ENCODE measurements at regions not wholly inside any gene's neighbourhood (a gene's known extent, or its start where the extent isn't known, plus 50 kb on each side); places are given as distances from the start of the nearest gene placed in this dataset.

DNA sequence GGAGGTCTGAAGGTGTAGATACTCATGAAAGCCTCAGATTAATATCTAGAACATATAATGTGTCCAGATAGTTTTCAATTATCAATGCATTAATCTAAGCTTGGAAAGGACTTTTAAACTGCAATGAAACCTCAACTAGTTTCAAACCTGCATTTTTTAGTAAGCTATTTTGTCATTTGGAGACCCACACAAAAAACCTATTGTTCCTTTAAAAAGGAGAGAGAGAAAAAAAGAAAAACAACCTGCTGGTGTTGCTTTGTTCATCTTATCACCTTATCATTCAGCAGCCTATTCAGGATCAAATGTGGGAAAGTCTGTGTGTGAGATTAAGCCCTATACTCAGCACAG lies 215.7 kb upstream of the PLEKHG7 start:
- no peak for DNase-seq
- peaks cover 12 to 16% of the 10 kb centered on the region in 2 donors for H3K36me3 Mint-ChIP-seq
- H3K27me3 Mint-ChIP-seq = no peaks in the 10 kb centered on the region
- H3K9me3 Mint-ChIP-seq = peaks cover 5 to 9% of the 10 kb centered on the region in 2 donors
- H3K27ac Mint-ChIP-seq = peak overlapping the region; percentile 73
- H3K4me1 Mint-ChIP-seq = peaks cover 38 to 61% of the 10 kb centered on the region in 2 donors
- ATAC-seq (replicated peaks) = no peak
- H3K4me3 Mint-ChIP-seq = peak overlapping the region in 1 of 2 donors; percentile 3

DNA sequence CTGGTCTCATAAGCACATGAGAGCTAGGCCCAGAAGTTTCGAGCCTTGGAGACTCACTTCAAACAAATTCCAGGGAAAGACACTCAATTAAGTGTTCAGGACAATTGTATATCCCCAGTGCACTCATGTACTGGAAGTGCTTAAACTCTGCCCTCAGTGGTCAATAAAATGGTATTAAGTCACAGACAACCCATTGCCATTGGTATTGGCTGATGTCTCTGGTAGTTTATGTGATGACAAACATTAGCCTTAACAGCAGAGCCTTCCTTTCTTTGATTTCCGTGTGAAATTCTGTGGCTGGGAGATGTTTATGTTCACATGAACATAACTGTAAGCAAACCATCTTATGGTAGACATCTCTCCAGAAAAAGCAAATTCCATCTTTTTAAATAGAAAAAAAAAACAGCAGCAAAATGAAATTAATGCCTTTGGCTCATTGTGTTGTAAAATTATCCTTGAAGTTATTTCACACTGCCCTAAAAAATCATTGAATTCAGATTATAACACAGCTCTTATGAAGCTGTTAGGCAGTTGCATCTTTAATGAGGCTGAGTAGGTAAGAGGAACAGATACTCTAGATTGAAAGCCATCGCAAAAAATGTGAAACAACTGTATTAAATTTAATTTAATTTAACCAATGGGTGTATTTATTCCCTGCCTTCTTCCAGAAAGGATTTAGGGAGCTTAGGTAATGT lies 216.2 kb upstream of the PLEKHG7 start:
- H3K27ac Mint-ChIP-seq = peak overlapping the region; percentile 47
- no peaks in the 10 kb centered on the region for H3K27me3 Mint-ChIP-seq
- H3K4me1 Mint-ChIP-seq = peaks cover 33 to 56% of the 10 kb centered on the region in 2 donors
- ATAC-seq (replicated peaks) = peak; percentile 41 to 44
- H3K9me3 Mint-ChIP-seq = peaks cover 2 to 4% of the 10 kb centered on the region in 2 donors
- no peak overlapping the region for H3K4me3 Mint-ChIP-seq
- H3K36me3 Mint-ChIP-seq = peaks cover 7 to 10% of the 10 kb centered on the region in 2 donors
- no peak for DNase-seq

DNA sequence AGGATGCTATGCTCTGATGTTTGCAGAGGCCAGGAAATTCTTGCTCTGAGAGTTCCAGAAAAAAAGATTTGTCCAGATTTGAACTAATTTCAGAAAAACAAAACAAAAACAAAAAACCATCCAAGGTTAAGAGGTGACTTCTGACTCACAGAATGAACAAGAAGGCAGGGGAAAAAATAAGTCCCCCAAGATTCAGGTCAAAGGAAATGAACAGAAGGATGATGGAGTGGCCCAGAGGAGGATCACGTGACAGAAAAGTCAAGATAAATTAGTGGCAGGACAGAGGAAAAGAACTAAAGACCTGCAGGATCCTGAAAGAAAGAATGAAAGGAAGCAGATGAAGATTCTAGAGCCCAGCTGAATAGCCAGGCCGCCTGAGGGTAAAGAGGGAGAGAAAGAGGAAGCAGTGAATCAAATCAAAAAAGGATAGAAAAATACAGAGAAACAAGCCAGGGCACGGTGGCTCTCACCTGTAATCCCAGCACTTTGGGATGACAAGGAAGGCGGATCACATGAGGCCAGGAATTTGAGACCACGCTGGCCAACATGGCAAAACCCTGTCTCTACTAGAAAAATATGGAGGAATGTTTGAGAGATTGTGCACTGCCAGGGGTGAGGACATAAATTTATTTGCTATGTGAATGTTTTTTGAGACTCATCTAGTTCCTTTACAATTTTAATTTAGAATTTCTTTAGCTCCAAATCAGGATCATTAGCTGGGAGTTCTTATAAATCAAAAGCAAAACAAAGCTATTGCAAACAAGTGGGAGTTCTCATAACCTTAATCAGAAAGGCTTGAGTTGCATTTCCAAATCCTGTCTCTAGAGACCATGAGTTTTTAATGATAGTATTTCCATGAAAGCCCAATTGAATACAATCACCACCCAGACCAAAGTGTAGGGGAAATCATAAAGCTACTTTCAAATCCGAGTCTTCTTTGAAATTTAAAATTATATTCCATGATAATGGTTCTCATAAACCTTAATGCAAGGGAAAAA lies 217.1 kb upstream of the PLEKHG7 start:
- peaks cover 0 to 2% of the 10 kb centered on the region in 2 donors for H3K9me3 Mint-ChIP-seq
- peak overlapping the region; percentile 27 to 64 for H3K4me3 Mint-ChIP-seq
- peaks cover 35 to 56% of the 10 kb centered on the region in 2 donors for H3K4me1 Mint-ChIP-seq
- ATAC-seq (replicated peaks) = peak; percentile 43 to 53
- H3K27ac Mint-ChIP-seq = peak overlapping the region; percentile 82
- H3K27me3 Mint-ChIP-seq = no peaks in the 10 kb centered on the region
- DNase-seq = no peak
- peaks cover 6 to 11% of the 10 kb centered on the region in 2 donors for H3K36me3 Mint-ChIP-seq

DNA sequence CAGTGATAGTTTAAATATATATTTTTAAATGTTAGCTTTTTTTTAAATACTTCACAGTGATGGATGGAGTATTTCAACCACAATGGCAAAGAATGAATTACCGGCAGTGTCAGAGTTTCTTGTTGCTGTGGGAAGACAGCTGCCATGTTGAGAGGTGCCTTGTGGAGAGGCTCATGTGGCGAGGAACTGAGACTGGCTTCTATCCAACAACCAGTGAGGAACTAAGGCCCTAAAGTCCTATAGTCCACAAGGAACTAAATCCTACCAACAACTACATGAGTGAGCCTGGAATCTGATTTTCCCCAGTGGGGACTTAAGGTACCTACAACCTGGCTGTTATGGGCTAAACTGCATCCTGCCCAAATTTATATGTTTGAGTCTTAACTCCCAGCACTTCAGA lies 220.2 kb upstream of the PLEKHG7 start:
- peaks cover 46 to 69% of the 10 kb centered on the region in 2 donors for H3K4me1 Mint-ChIP-seq
- no peak for ATAC-seq (replicated peaks)
- no peak overlapping the region for H3K4me3 Mint-ChIP-seq
- no peaks in the 10 kb centered on the region for H3K27me3 Mint-ChIP-seq
- peaks cover 10 to 16% of the 10 kb centered on the region in 2 donors for H3K36me3 Mint-ChIP-seq
- peaks cover 2 to 4% of the 10 kb centered on the region in 2 donors for H3K9me3 Mint-ChIP-seq
- peak overlapping the region; percentile 37 for H3K27ac Mint-ChIP-seq
- DNase-seq = no peak

DNA sequence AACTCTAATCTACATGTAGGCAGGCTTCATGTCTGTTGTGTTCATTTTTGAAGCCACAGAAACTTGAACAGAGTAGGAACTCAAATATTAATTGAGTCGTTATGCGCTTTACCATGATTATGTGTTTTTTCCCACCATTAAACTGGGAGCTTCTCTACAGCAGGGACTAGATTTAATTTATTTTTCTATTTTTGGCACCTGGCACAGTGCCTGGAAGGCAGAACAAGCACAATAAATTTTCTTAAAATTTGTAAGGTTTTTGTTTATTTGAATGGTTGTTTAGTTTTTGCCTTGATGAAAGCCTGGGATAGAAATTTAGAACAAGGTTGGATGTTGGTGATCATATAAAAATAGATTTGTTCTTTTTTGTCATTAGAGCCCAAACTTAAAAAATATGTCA lies 221.7 kb upstream of the PLEKHG7 start:
- Mint-ChIP-seq H3K36me3 (peaks cover 10 to 19% of the 10 kb centered on the region in 2 donors), H3K4me1 (peaks cover 46 to 68% of the 10 kb centered on the region in 2 donors), H3K4me3 (no peak overlapping the region), H3K27me3 (no peaks in the 10 kb centered on the region), H3K9me3 (peaks cover 2 to 4% of the 10 kb centered on the region in 2 donors), H3K27ac (peak overlapping the region; percentile 16)
- DNase-seq = no peak
- ATAC-seq (replicated peaks) = no peak

DNA sequence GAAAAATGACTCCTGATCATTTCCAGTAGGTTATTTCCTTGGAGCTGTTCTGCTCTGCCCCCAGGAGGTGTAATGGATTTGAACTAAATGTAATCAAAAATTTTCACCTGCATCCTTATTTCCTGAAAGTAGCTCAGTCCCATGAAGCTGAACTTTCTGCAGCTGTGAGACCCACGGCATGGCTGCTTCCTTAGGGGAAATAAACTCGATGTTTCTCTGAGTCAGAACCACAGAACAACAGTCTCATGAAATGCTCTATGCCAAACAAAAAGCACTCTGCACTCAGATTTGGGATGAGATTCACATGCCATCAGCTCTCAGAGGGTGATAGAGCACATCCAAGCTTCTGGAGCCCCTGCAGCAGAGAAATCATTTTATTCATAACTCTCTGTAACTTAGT lies 224.1 kb upstream of the PLEKHG7 start:
- H3K27me3 Mint-ChIP-seq = no peaks in the 10 kb centered on the region
- H3K9me3 Mint-ChIP-seq = peaks cover 4% of the 10 kb centered on the region in 2 donors
- peak; percentile 62 to 66 for ATAC-seq (replicated peaks)
- H3K36me3 Mint-ChIP-seq = peaks cover 12 to 20% of the 10 kb centered on the region in 2 donors
- H3K4me3 Mint-ChIP-seq = peak overlapping the region; percentile 34 to 39
- no peak for DNase-seq
- peak overlapping the region; percentile 63 for H3K27ac Mint-ChIP-seq
- peaks cover 44 to 75% of the 10 kb centered on the region in 2 donors for H3K4me1 Mint-ChIP-seq

DNA sequence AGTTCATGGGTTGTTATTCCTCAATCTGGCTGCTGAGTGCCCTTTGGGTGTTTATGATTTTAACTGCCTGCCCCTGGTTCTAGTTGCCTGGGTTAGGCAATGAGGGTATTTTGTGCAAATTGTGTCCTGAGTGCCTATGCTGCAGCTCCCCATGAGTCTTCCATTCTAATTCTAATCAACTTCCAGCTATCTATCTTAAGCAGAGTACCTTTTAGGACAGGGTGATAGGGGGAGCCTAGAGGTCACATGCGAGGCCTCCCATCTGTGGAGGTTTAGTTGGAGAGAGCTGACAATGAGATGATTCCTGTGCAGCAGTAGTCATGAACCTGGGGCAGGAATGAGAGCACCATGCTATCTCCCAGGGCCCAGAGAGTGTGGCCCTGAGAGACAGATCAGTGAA lies 225.9 kb upstream of the PLEKHG7 start:
- Mint-ChIP-seq H3K27me3 (no peaks in the 10 kb centered on the region), H3K36me3 (peaks cover 9 to 16% of the 10 kb centered on the region in 2 donors), H3K9me3 (peaks cover 2 to 4% of the 10 kb centered on the region in 2 donors), H3K4me3 (peak overlapping the region in 1 of 2 donors; percentile 18), H3K4me1 (peaks cover 42 to 82% of the 10 kb centered on the region in 2 donors), H3K27ac (peak overlapping the region; percentile 10)
- DNase-seq (no peak), ATAC-seq (replicated peaks) (no peak)

DNA sequence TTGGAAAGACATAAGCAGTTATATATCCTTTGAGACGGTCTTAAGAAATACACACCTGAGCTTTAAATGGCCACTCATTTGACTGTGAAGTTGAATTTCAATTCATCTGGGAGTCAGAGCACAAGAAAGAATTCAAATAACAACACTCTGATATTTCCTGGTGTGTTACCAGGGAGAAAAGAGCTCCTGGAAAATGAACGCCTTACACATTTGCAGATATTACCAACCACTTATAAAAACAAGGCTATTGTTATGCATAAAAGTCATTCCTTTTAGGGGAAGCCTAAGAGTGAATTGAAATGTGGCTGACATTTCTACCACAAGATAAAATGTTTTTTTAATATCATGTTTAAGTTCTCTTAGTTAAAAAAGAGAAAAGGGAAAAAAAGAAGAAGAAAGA lies 229.2 kb upstream of the PLEKHG7 start:
- Mint-ChIP-seq H3K27me3 (no peaks in the 10 kb centered on the region), H3K27ac (peak overlapping the region; percentile 90), H3K4me3 (peak overlapping the region in 1 of 2 donors; percentile 23), H3K9me3 (peaks cover 2 to 4% of the 10 kb centered on the region in 2 donors), H3K36me3 (peaks cover 11 to 12% of the 10 kb centered on the region in 2 donors), H3K4me1 (peaks cover 40 to 88% of the 10 kb centered on the region in 2 donors)
- no peak for DNase-seq
- ATAC-seq (replicated peaks) = no peak

DNA sequence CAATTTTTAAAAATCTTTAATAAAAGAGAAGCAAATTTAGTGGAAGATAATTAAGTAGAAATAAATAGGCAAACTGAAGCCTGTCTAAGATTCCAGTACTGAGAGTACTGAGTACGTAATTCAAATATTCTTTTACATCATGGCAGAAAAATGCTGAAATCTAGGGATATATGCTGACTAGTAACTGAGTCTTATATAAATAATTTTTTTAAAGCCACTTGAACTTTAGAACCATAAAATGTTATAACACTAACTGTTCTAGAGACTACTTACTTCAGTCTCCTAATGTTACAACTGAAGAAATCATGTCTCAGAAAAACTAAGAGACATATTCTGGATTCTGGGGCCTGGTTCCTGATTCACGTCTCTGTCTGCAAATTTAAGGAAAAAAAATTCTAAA lies 230.6 kb upstream of the PLEKHG7 start:
- peaks cover 8% of the 10 kb centered on the region in 2 donors for H3K36me3 Mint-ChIP-seq
- peaks cover 0 to 2% of the 10 kb centered on the region in 2 donors for H3K9me3 Mint-ChIP-seq
- H3K4me3 Mint-ChIP-seq = no peak overlapping the region
- peaks cover 39 to 88% of the 10 kb centered on the region in 2 donors for H3K4me1 Mint-ChIP-seq
- DNase-seq (no peak), ATAC-seq (replicated peaks) (no peak)
- H3K27me3 Mint-ChIP-seq = no peaks in the 10 kb centered on the region
- peak overlapping the region; percentile 44 for H3K27ac Mint-ChIP-seq

DNA sequence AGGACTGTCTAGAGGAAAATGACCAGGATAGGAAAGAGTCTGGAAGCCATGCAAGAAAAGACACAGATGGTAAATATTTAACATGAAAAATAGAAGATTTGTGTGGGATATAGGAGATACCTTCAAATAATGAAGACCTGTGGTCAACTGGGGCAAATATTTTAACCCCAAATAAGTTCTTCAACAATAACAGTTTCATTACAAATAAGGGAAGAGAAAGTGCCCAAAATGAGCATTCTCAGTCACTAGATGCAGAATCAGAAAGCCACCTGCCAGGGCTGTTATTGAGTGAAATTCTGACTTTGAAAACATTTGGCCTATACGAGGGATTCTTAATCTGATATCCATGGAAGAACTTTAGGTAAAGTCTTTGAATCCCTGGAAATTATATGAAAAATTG lies 231.2 kb upstream of the PLEKHG7 start:
- ATAC-seq (replicated peaks) = peak; percentile 38 to 44
- DNase-seq = no peak
- H3K27ac Mint-ChIP-seq = peak overlapping the region; percentile 44
- peaks cover 4 to 8% of the 10 kb centered on the region in 2 donors for H3K36me3 Mint-ChIP-seq
- peak overlapping the region; percentile 3 to 51 for H3K4me3 Mint-ChIP-seq
- H3K4me1 Mint-ChIP-seq = peaks cover 36 to 88% of the 10 kb centered on the region in 2 donors
- H3K27me3 Mint-ChIP-seq = no peaks in the 10 kb centered on the region
- peaks cover 0 to 2% of the 10 kb centered on the region in 2 donors for H3K9me3 Mint-ChIP-seq

DNA sequence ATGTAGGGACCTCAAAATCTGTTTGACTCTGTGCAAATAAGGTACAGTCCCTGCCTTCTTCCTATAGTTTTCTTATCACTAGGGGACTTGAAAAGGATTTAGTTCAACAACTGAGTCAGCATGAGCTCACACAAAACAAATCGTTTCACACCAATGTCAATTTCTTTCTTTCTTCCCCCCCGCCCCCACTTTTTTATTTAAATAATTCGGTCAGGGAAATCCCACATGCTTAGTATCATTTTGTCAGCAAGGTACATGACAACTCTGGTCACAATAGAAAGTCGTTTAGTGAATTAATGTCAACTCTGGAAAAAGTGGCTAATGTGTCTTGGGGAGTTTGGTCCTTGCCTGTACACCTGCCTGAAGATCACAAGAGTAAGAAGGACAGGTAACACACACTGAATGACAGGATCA lies 232.2 kb upstream of the PLEKHG7 start:
- H3K27ac Mint-ChIP-seq = peak overlapping the region; percentile 82

DNA sequence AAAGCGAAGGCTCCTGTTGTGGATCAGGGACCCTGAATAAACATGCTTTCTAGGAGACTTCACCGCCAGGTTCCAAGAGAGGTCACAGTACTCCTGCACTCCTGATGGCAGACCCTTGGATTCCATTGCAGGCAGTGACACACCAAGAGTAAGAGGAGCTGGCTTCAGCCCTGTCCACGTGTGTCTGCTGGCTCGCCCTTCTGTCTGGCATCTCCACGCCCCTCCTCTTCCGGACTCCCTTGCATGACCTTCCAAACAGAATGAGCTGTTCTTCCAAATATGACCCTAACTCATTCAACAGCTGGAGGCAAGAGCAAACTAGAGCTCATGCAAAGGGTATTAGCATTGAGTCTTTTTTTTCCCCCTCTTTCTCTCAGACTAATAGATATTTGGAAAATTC lies 233.0 kb upstream of the PLEKHG7 start:
- Mint-ChIP-seq H3K4me1 (peaks cover 40 to 92% of the 10 kb centered on the region in 2 donors), H3K36me3 (peaks cover 0 to 6% of the 10 kb centered on the region in 2 donors), H3K4me3 (peak overlapping the region in 1 of 2 donors; percentile 60), H3K27me3 (no peaks in the 10 kb centered on the region), H3K27ac (peak overlapping the region; percentile 82), H3K9me3 (no peaks in the 10 kb centered on the region)
- DNase-seq (no peak), ATAC-seq (replicated peaks) (no peak)

More for the DNA sequence above, 232.2 kb upstream of the PLEKHG7 start:
- Mint-ChIP-seq H3K36me3 (peaks cover under 1 to 6% of the 10 kb centered on the region in 2 donors), H3K9me3 (no peaks in the 10 kb centered on the region), H3K4me3 (peak overlapping the region; percentile 27 to 67), H3K27me3 (no peaks in the 10 kb centered on the region), H3K4me1 (peaks cover 37 to 92% of the 10 kb centered on the region in 2 donors)
- DNase-seq (no peak), ATAC-seq (replicated peaks) (peak; percentile 51 to 57)

DNA sequence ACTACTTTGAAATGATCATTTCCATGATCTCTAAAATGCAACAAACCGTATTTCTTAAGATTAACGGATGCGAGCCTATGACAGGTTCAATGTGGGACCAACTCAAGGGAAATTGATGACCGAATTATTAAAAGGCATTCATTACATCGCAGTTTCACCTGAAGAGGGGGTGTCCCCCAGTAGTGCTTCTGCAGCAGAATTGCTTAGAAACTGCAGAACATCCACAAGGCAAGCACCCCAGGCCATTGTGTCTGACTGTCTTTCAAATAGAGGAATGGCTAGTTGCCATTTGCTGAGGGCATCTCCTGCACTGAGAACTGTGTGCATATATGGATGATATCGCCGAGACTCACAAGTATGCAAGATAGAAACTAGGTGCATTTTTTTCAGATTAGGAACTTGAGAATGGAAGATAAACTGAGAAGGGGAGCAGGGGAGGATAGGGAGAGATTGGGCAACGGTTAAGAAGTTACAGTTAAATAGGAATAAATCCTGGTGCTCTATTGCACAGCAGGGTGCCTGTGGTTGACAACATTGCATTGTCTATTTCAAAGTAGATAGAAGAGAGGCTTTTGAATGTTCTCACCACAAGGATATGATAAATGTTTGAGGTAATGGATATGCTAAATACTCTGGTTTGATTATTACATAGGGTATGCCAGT lies 234.3 kb upstream of the PLEKHG7 start:
- Mint-ChIP-seq H3K9me3 (no peaks in the 10 kb centered on the region), H3K36me3 (peaks cover 0 to 7% of the 10 kb centered on the region in 2 donors), H3K27me3 (no peaks in the 10 kb centered on the region), H3K4me1 (peaks cover 46 to 93% of the 10 kb centered on the region in 2 donors), H3K27ac (peak overlapping the region; percentile 84), H3K4me3 (peak overlapping the region; percentile 75 to 87)
- ATAC-seq (replicated peaks) (no peak), DNase-seq (no peak)

DNA sequence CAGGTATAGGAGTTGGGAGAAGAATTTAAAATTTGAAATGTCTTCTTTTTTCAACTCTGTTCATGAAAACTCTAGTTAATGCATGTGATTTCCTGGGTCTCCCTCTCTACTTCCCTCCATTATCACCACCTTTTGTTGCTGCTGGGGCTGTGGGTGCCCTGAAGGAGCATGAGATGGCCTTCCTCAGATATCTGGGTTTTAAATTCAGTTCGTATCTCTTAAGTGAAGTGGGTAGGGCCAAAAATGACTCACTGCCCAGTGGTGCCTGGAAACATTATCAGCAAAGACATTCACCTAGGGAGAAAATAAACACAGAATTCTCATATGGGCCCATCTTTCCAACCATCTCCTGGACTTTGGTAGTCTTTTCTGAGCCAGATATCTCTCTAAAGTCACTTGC lies 234.9 kb upstream of the PLEKHG7 start:
- Mint-ChIP-seq H3K4me1 (peaks cover 45 to 91% of the 10 kb centered on the region in 2 donors), H3K36me3 (peaks cover 0 to 7% of the 10 kb centered on the region in 2 donors), H3K9me3 (no peaks in the 10 kb centered on the region), H3K4me3 (peak overlapping the region; percentile 75 to 87), H3K27me3 (no peaks in the 10 kb centered on the region), H3K27ac (peak overlapping the region; percentile 84)
- ATAC-seq (replicated peaks) (peak; percentile 15 to 26), DNase-seq (no peak)
